Endothelial cell of hepatic sinusoid (primary cell): ENCODE measurements at regions not wholly inside any gene's neighbourhood (a gene's known extent, or its start where the extent isn't known, plus 50 kb on each side); places are given as distances from the start of the nearest gene placed in this dataset.
"Not testable (repeated sequence)": the region's sequence is repeated elsewhere in the genome, so short reads cannot be mapped to it uniquely, and the experiment has no call there.

Experiments used
- in situ Hi-C: cut with HindIII; loops from 2 replicates; pipeline ENCODE4 v1.10.0; 2017; ENCODE audit warnings: low sequenced_read_pairs

- in situ Hi-C loops, result no loop called here
These were observed 115.8 kb upstream of the ITGB1 start for GRCh38 chr10:33073641-33074415.

GRCh38 chr10:33071857-33072256 lies 113.8 kb upstream of the ITGB1 start:
- in situ Hi-C loops, result no loop called here

- in situ Hi-C loops, result no loop called here
These were observed 112.1 kb upstream of the ITGB1 start for GRCh38 chr10:33070101-33070500.

- in situ Hi-C loops, result no loop called here
These were observed 109.9 kb upstream of the ITGB1 start for GRCh38 chr10:33067917-33068316.

GRCh38 chr10:33067481-33067880 lies 109.5 kb upstream of the ITGB1 start:
- in situ Hi-C loops, result no loop called here

GRCh38 chr10:33066558-33067236 lies 108.7 kb upstream of the ITGB1 start:
- in situ Hi-C loops, result no loop called here

GRCh38 chr10:33065111-33065510 lies 107.1 kb upstream of the ITGB1 start:
- in situ Hi-C loops, result no loop called here

GRCh38 chr10:33064706-33065105 lies 106.7 kb upstream of the ITGB1 start:
- in situ Hi-C loops, result loop anchor here (5.0 kb wide), 1 partner anchor 38 kb away; no protein-coding TSS in a partner anchor

GRCh38 chr10:33057620-33058019 lies 99.6 kb upstream of the ITGB1 start:
- in situ Hi-C loops, result no loop called here

- in situ Hi-C loops, result no loop called here
These were observed 99.0 kb upstream of the ITGB1 start for GRCh38 chr10:33056828-33057596.

GRCh38 chr10:33055625-33056024 lies 97.6 kb upstream of the ITGB1 start:
- in situ Hi-C loops, result no loop called here

- in situ Hi-C loops, result no loop called here
These were observed 95.1 kb upstream of the ITGB1 start for GRCh38 chr10:33052915-33053810.

GRCh38 chr10:33052263-33052875 lies 94.3 kb upstream of the ITGB1 start:
- in situ Hi-C loops, result no loop called here

GRCh38 chr10:33049963-33050920 lies 92.2 kb upstream of the ITGB1 start:
- in situ Hi-C loops, result not testable (repeated sequence)

GRCh38 chr10:33048223-33048622 lies 90.2 kb upstream of the ITGB1 start:
- in situ Hi-C loops, result no loop called here

- in situ Hi-C loops, result no loop called here
These were observed 89.6 kb upstream of the ITGB1 start for GRCh38 chr10:33047655-33048054.

- in situ Hi-C loops, result no loop called here
These were observed 88.8 kb upstream of the ITGB1 start for GRCh38 chr10:33046792-33047191.

- in situ Hi-C loops, result no loop called here
These were observed 87.4 kb upstream of the ITGB1 start for GRCh38 chr10:33045421-33045820.

GRCh38 chr10:33042565-33042964 lies 84.5 kb upstream of the ITGB1 start:
- in situ Hi-C loops, result no loop called here
